LNCaP clone FGC (cell line): ENCODE measurements at regions not wholly inside any gene's neighbourhood (a gene's known extent, or its start where the extent isn't known, plus 50 kb on each side); places are given as distances from the start of the nearest gene placed in this dataset.

ENCODE experiments used
- DNase-seq: peaks from one replicate; pipeline ENCODE4 v3.0.0-alpha.2; 2011; ENCODE audit warnings: low read depth
- H3K4me3 ChIP-seq: 2 replicates; pipeline ENCODE4 v1.5.1; 2011; ENCODE audit warnings: mild to moderate bottlenecking, low read depth, low read length, control low read depth
- CTCF ChIP-seq: IDR thresholded peaks from 2 replicates; pipeline ENCODE4 v1.5.1; 2012; ENCODE audit warnings: mild to moderate bottlenecking; ENCODE audit not compliant: control insufficient read depth, insufficient read depth; ENCODE audit errors: extremely low read depth

- TF ChIP-seq CTCF = no peak
- no peak overlapping the region for H3K4me3 ChIP-seq
- no peak for DNase-seq
Observed at GRCh38 chr4:23233596-23233995, 540.9 kb downstream of the GBA3 start.

DNA sequence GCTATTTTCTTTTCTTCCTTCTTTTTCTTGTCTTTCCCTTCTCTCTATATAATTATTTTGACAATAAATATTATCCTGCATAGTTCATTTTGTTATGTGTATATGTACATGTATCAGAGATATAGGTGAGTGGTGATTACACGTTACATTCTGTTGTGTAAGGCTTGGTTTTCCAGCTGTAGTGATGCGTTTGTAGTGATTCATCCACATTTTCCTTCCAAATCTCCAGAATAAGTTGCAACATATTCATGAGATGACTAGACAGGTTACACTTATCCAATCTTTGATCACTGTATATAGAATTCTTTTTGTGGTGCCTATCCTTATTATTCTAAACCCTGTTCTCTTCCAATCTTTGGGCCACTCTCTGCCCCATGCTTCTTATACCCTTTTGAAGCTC is 540.2 kb downstream of the GBA3 start:
- no peak for TF ChIP-seq CTCF
- no peak for DNase-seq
- no peak overlapping the region for H3K4me3 ChIP-seq

DNA sequence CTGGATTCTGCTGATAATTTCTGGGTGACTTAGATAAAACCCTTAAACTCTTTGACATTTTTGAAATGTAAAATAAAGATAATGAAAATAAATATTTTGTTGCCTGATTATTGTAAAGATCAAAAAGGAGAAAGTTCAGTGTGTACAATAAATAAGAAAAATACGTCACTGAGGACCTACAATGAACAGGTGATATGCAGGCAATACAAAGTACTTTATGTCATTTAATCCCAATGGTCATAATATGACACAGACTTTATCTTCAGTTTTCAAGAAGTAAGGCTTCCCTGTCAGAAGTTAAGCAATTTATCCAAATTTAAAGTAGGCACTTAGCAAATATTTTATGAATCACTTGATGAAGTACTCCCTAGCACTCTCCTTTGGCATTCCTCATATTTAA is 532.8 kb downstream of the GBA3 start:
- no peak for DNase-seq
- TF ChIP-seq CTCF = no peak
- H3K4me3 ChIP-seq = no peak overlapping the region

DNA sequence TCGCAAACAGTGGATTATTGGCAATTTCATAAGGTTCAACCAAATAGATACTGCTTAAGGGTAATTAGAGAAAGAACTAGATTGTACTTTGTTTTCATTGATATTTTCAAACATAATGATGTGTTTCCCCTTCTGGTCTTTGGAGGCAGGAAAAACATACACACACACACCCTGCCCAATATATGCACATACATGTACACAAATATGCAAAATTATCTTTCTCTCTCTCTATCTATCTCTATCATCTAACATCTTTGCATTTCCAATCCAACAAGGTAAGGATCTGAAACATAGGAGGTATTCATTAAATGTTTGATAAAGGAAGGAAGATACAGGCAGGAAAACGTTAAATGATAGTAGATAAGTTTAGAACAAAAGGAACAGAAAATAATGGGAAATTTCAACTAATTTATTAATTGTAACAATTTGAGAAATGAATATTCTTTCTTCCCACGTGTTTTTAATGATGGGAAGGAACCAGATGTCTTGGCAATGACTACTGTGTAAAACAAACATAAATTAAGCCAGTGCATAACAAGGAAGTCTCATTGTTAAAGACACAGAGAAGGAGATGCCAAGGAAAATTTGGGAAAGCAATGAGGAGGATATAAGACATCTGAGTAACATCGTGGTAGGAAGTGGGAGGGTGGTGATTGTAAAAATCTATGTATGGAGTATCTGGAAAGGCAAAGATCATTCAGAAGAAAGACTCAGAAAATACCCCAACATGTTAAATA is 532.1 kb downstream of the GBA3 start:
- no peak for TF ChIP-seq CTCF
- no peak for DNase-seq
- H3K4me3 ChIP-seq = no peak overlapping the region

GRCh38 chr4:23220911-23221310 is 528.2 kb downstream of the GBA3 start:
- no peak overlapping the region for H3K4me3 ChIP-seq
- no peak for DNase-seq
- TF ChIP-seq CTCF = no peak

DNA sequence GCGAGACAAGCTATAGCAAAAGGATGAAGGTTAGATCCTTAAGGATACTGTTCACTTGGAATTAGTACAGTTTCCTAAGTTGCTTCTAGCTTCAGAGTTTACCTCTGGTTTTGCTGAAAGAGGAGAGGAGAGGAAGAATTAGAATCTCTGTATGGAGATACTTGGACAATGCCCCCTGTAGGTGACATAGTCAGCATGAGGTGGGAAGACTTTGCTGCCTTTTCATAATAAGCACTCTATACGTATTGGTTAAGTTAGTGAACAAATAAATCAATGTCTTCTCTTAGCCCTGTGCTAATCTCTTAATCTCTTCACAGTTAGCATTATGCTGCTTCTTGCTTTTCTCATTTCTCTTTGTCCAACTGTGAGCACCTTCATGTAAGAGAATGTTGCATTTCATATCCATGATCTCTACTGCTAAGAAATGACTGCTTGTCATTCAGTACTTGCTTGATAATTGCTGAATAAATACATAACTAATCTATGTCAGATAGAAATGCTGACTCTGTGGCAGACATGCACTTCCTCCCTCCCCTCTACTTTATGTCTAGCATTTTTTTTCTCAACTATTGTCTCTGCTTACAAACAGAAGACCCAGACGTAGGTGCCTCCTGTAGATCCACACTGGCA is 527.2 kb downstream of the GBA3 start:
- TF ChIP-seq CTCF = no peak

DNA sequence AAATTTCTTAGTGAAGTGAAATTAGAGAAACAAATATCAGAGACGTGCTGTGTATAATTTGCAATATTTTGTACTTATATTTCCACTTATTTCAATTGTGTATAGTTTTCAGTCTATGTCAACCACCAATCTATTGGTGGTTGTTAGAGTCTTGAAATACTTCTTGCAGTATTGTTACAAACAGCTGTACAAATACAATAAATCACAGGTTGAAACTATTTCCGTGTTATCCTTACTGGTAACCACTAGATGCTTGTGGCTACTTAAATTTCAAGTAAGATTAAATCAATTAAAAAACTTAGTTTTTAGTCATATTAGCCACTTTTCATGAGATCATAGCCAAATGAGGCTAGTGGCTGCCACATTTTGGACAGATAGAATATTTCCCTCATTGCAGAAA is 520.5 kb downstream of the GBA3 start:
- H3K4me3 ChIP-seq = no peak overlapping the region
- no peak for TF ChIP-seq CTCF
- no peak for DNase-seq

More for the DNA sequence above, 527.2 kb downstream of the GBA3 start:
- no peak overlapping the region for H3K4me3 ChIP-seq
- no peak for DNase-seq
